HCT116 (cell line): ENCODE measurements at regions not wholly inside any gene's neighbourhood (a gene's known extent, or its start where the extent isn't known, plus 50 kb on each side); places are given as distances from the start of the nearest gene placed in this dataset.

Experiments
- ATAC-seq: fragments of 200-7000 bp; cut with Tn5 transposase; 2 replicates; pipeline ENCODE4 v1.9.1; 2020; ENCODE audit warnings: mild to moderate bottlenecking, moderate library complexity
- BruUV-seq: library from RNA; stranded (reverse); fragments of 400-500 nt; replicated peaks from 2 replicates; lab custom pipeline; 2021; lab: Mats Ljungman, UMichigan
- CTCF ChIA-PET: fragments of 300-600 bp; sonication (Branson Sonifier 250); formaldehyde crosslinking; loops from one replicate; lab custom pipeline; 2021; ENCODE audit warnings: antibody characterized with exemption; lab: Charles Lee
- POLR2A ChIA-PET: fragments of 300-600, 350-600 bp; sonication (Branson Sonifier 250); formaldehyde crosslinking; loops from one replicate; lab custom pipeline; 2021; ENCODE audit warnings: antibody characterized with exemption; lab: Charles Lee
- RAD21 ChIA-PET, 2 experiments: fragments of 300-600 bp; sonication (Branson Sonifier 250); formaldehyde crosslinking; loops; one replicate each; lab custom pipeline; 2023; ENCODE audit warnings: low total read pairs in 2 of 2; ENCODE audit not compliant: uncharacterized antibody in 2 of 2, unreplicated experiment in 2 of 2, low non-redundant PET in 1 of 2; lab: Charles Lee
- DNase-seq: peaks from one replicate; pipeline ENCODE4 v3.0.0-alpha.2; 2010; ENCODE audit warnings: low read depth, low spot score
- H2AFZ ChIP-seq: fragments of 200-600 bp; shearing (Covaris generic), sonication (generic); 2 replicates; pipeline ENCODE4 v1.6.1; 2017; ENCODE audit warnings: low read depth, mixed run types, mixed read lengths, antibody characterized with exemption, low read length; ENCODE audit not compliant: poor library complexity, severe bottlenecking
- H3K27ac ChIP-seq: 2 replicates; pipeline ENCODE4 v1.5.1; 2012; ENCODE audit warnings: low read depth, low read length
- H3K27me3 ChIP-seq: fragments of 200-600 bp; sonication (generic); 2 replicates; pipeline ENCODE4 v1.6.1; 2016; ENCODE audit warnings: mixed run types, low read length, mixed read lengths; ENCODE audit not compliant: insufficient read depth
- H3K36me3 ChIP-seq, 2 experiments: fragments of 200-500 bp in 1 of 2; fragments of 200-600 bp in 1 of 2; sonication (Bioruptor generic) in 1 of 2; sonication (generic) in 1 of 2; 2 replicates each; pipeline versions ENCODE4 v1.5.1 to v1.6.1; 2014 to 2016; ENCODE audit warnings: low read length in 2 of 2, inconsistent platforms in 1 of 2, mixed read lengths in 1 of 2, mixed run types in 1 of 2; ENCODE audit not compliant: insufficient read depth in 2 of 2, control insufficient read depth in 1 of 2
- H3K4me1 ChIP-seq, 2 experiments: fragments of 200-600 bp in 1 of 2; sonication (generic) in 1 of 2; 2 replicates each; pipeline versions ENCODE4 v1.5.1 to v1.6.1; 2012 to 2017; ENCODE audit warnings: low read length in 2 of 2, inconsistent platforms in 1 of 2, mild to moderate bottlenecking in 1 of 2, mixed read lengths in 1 of 2, mixed run types in 1 of 2, moderate library complexity in 1 of 2; ENCODE audit not compliant: insufficient read depth in 2 of 2, control insufficient read depth in 1 of 2
- H3K4me2 ChIP-seq: fragments of 200-600 bp; sonication (generic); 2 replicates; pipeline ENCODE4 v1.6.1; 2017; ENCODE audit warnings: mixed run types, low read length, mixed read lengths
- H3K4me3 ChIP-seq, 2 experiments: fragments of 200-600 bp in 1 of 2; sonication (generic) in 1 of 2; replicated peaks in 1 of 2; 2 replicates each; pipeline ENCODE4 v1.5.1; 2011 to 2016; ENCODE audit warnings: low read length in 2 of 2, control low read depth in 1 of 2, low read depth in 1 of 2, mild to moderate bottlenecking in 1 of 2, mixed read lengths in 1 of 2, mixed run types in 1 of 2
- H3K79me2 ChIP-seq: fragments of 200-600 bp; sonication (generic); 2 replicates; pipeline ENCODE4 v1.6.1; 2017; ENCODE audit warnings: mild to moderate bottlenecking, mixed run types, low read length, moderate library complexity, mixed read lengths; ENCODE audit not compliant: insufficient read depth
- H3K9ac ChIP-seq: fragments of 200-600 bp; sonication (generic); 2 replicates; pipeline ENCODE4 v1.6.1; 2016; ENCODE audit warnings: low read length, mixed read lengths
- H3K9me2 ChIP-seq: fragments of 200-600 bp; sonication (generic), shearing (Covaris generic); 2 replicates; pipeline ENCODE4 v1.6.1; 2017; ENCODE audit warnings: mixed run types, mild to moderate bottlenecking, moderate library complexity; ENCODE audit not compliant: insufficient read depth
- H3K9me3 ChIP-seq, 2 experiments: fragments of 200-500 bp in 1 of 2; fragments of 200-600 bp in 1 of 2; sonication (Bioruptor generic) in 1 of 2; sonication (generic) in 1 of 2; 2 replicates each; pipeline ENCODE4 v1.6.1; 2014 to 2017; ENCODE audit warnings: low read length in 2 of 2, mixed read lengths in 2 of 2, inconsistent platforms in 1 of 2, low read depth in 1 of 2, mild to moderate bottlenecking in 1 of 2, mixed run types in 1 of 2, moderate library complexity in 1 of 2; ENCODE audit not compliant: control insufficient read depth in 1 of 2, insufficient read depth in 1 of 2
- H4K20me1 ChIP-seq: fragments of 200-600 bp; sonication (generic), shearing (Covaris generic); 2 replicates; pipeline ENCODE4 v1.6.1; 2017; ENCODE audit warnings: mixed run types, mild to moderate bottlenecking, moderate library complexity; ENCODE audit not compliant: insufficient read depth
- CBX3 ChIP-seq: IDR thresholded peaks from 2 replicates; pipeline ENCODE4 v1.6.1; 2012; ENCODE audit warnings: low read depth
- CTCF ChIP-seq, 3 experiments: fragments of 200-600 bp in 1 of 3; sonication (generic) in 1 of 3; IDR thresholded peaks in 2 of 3; conservative IDR thresholded peaks in 1 of 3; 2 replicates each; pipeline ENCODE4 v1.5.1; 2012 to 2017; ENCODE audit warnings: low read depth in 2 of 3, low read length in 2 of 3, antibody characterized with exemption in 1 of 3, borderline replicate concordance in 1 of 3, control low read depth in 1 of 3, mild to moderate bottlenecking in 1 of 3, mixed read lengths in 1 of 3, mixed run types in 1 of 3, moderate library complexity in 1 of 3; ENCODE audit not compliant: insufficient read depth in 1 of 3
- ELF1 ChIP-seq: IDR thresholded peaks from 2 replicates; pipeline ENCODE4 v1.6.1; 2012; ENCODE audit warnings: low read depth, borderline replicate concordance
- EZH2 ChIP-seq: fragments of 200-600 bp; sonication (generic); IDR thresholded peaks from 2 replicates; pipeline ENCODE4 v1.6.1; 2017; ENCODE audit warnings: antibody characterized with exemption, mixed run types
- EZH2phosphoT487 ChIP-seq: fragments of 200-600 bp; IDR thresholded peaks from 2 replicates; pipeline ENCODE4 v1.6.1; 2018; ENCODE audit warnings: antibody characterized with exemption, borderline replicate concordance
- JUND ChIP-seq: IDR thresholded peaks from 2 replicates; pipeline ENCODE4 v1.6.1; 2012
- REST ChIP-seq: IDR thresholded peaks from 2 replicates; pipeline ENCODE4 v1.6.1; 2012; ENCODE audit warnings: low read depth
- SIN3A ChIP-seq: IDR thresholded peaks from 2 replicates; pipeline ENCODE4 v1.6.1; 2012; ENCODE audit warnings: low read depth
- SP1 ChIP-seq: IDR thresholded peaks from 2 replicates; pipeline ENCODE4 v1.6.1; 2012; ENCODE audit warnings: low read depth
- SRF ChIP-seq: IDR thresholded peaks from 2 replicates; pipeline ENCODE4 v1.6.1; 2012; ENCODE audit warnings: low read depth
- ZBTB33 ChIP-seq: IDR thresholded peaks from 2 replicates; pipeline ENCODE4 v1.6.1; 2011; ENCODE audit warnings: mild to moderate bottlenecking, low read length, moderate library complexity; ENCODE audit not compliant: insufficient replicate concordance; ENCODE audit errors: extremely low read depth
- intact Hi-C: fragments of 100-400 bp; cut with micrococcal nuclease; formaldehyde crosslinking; loops from 2 replicates; pipeline ENCODE4 v1.10.0; 2022

- BruUV-seq = no TSS peak
- Histone ChIP-seq H3K4me1 (peaks cover 0 to 7% of the 10 kb centered on the region in 2 experiments; a peak in 1 of 4 replicates), H3K9me2 (no peaks in the 10 kb centered on the region), H3K9ac (no peak overlapping the region), H2AFZ (no peak overlapping the region), H4K20me1 (no peaks in the 10 kb centered on the region), H3K27me3 (no peaks in the 10 kb centered on the region), H3K36me3 (no peaks in the 10 kb centered on the region), H3K9me3 (no peaks in the 10 kb centered on the region), H3K4me2 (no peak overlapping the region), H3K79me2 (no peaks in the 10 kb centered on the region), H3K27ac (no peak overlapping the region), H3K4me3 (no peak overlapping the region)
- POLR2A ChIA-PET = no interaction called here
- TF ChIP-seq ZBTB33 (no peak), SIN3A (no peak), CTCF (IDR thresholded peaks at IDR 0.05 in 2 of 3, conservative IDR thresholded peaks at IDR 0.05 in 1 of 3; ENCODE audit: borderline replicate concordance in 1 of 3, insufficient read depth in 1 of 3, low read depth in 2 of 3, low read length in 2 of 3) (no peak), REST (no peak), CBX3 (no peak), EZH2 (no peak), SRF (no peak), JUND (no peak), ELF1 (no peak), SP1 (no peak), EZH2phosphoT487 (no peak)
- RAD21 ChIA-PET = no interaction called here
- intact Hi-C loops = no loop called here
- DNase-seq (no peak), ATAC-seq (no peak)
- CTCF ChIA-PET = no interaction called here
These were observed 116.9 kb upstream of the FAM83B start for GRCh38 chr6:54729716-54730115.
